HCT116 (cell line): ENCODE measurements at regions not wholly inside any gene's neighbourhood (a gene's known extent, or its start where the extent isn't known, plus 50 kb on each side); places are given as distances from the start of the nearest gene placed in this dataset.

Source experiments
- EZH2 ChIP-seq: fragments of 200-600 bp; sonication (generic); IDR thresholded peaks from 2 replicates; pipeline ENCODE4 v1.6.1; 2017; ENCODE audit warnings: antibody characterized with exemption, mixed run types
- EZH2phosphoT487 ChIP-seq: fragments of 200-600 bp; IDR thresholded peaks from 2 replicates; pipeline ENCODE4 v1.6.1; 2018; ENCODE audit warnings: antibody characterized with exemption, borderline replicate concordance
- POLR2AphosphoS5 ChIP-seq: IDR thresholded peaks from 2 replicates; pipeline ENCODE4 v1.6.1; 2011; ENCODE audit warnings: mild to moderate bottlenecking, low read depth, low read length, moderate library complexity
- RAD21 ChIP-seq: IDR thresholded peaks from 2 replicates; pipeline ENCODE4 v1.6.1; 2012; ENCODE audit warnings: low read depth, mild to moderate bottlenecking
- SRF ChIP-seq: IDR thresholded peaks from 2 replicates; pipeline ENCODE4 v1.6.1; 2012; ENCODE audit warnings: low read depth
- YY1 ChIP-seq: IDR thresholded peaks from 2 replicates; pipeline ENCODE4 v1.6.1; 2011; ENCODE audit warnings: low read length, low read depth, moderate library complexity, mild to moderate bottlenecking; ENCODE audit not compliant: insufficient replicate concordance; ENCODE audit errors: extremely low read depth
- ZNF274 ChIP-seq: fragments of 200-500 bp; sonication (Bioruptor generic); IDR thresholded peaks from 2 replicates; pipeline ENCODE4 v1.6.1; 2014; ENCODE audit warnings: mild to moderate bottlenecking, low read depth, low read length, inconsistent platforms
- TF ChIP-seq, protein P1 (sequence below), 3 experiments: fragments of 200-600 bp in 1 of 3; sonication (generic) in 1 of 3; IDR thresholded peaks in 2 of 3; conservative IDR thresholded peaks in 1 of 3; 2 replicates each; pipeline ENCODE4 v1.5.1; 2012 to 2017; ENCODE audit warnings: low read depth in 2 of 3, low read length in 2 of 3, antibody characterized with exemption in 1 of 3, borderline replicate concordance in 1 of 3, control low read depth in 1 of 3, mild to moderate bottlenecking in 1 of 3, mixed read lengths in 1 of 3, mixed run types in 1 of 3, moderate library complexity in 1 of 3; ENCODE audit not compliant: insufficient read depth in 1 of 3

DNA sequence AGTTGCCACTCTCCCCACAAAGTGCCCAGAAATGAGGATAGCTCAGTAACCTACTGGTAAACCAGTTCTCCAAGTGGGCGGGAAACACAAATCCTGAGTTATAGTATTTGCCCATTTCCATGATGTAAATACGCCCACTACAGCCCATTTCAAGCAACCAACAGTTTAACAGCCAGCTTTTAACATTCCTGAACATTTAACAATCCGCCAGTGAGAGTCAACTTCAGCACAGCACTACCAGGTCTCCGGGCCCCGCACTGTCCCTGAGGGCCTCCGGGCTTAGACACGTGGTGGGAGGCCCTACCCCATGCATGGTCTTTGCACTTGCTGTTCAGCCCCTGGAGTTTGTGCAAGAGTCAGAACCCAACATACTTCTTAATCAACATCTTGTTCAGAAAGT, 132.0 kb upstream of the CTTNBP2NL start:
- TF ChIP-seq, protein P1, sequence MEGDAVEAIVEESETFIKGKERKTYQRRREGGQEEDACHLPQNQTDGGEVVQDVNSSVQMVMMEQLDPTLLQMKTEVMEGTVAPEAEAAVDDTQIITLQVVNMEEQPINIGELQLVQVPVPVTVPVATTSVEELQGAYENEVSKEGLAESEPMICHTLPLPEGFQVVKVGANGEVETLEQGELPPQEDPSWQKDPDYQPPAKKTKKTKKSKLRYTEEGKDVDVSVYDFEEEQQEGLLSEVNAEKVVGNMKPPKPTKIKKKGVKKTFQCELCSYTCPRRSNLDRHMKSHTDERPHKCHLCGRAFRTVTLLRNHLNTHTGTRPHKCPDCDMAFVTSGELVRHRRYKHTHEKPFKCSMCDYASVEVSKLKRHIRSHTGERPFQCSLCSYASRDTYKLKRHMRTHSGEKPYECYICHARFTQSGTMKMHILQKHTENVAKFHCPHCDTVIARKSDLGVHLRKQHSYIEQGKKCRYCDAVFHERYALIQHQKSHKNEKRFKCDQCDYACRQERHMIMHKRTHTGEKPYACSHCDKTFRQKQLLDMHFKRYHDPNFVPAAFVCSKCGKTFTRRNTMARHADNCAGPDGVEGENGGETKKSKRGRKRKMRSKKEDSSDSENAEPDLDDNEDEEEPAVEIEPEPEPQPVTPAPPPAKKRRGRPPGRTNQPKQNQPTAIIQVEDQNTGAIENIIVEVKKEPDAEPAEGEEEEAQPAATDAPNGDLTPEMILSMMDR (IDR thresholded peaks at IDR 0.05 in 2 of 3, conservative IDR thresholded peaks at IDR 0.05 in 1 of 3; ENCODE audit: borderline replicate concordance in 1 of 3, insufficient read depth in 1 of 3, low read depth in 2 of 3, low read length in 2 of 3), result no peak
- TF ChIP-seq SRF, result no peak
- no peak for TF ChIP-seq EZH2phosphoT487
- peak; percentile 15; the same call in 1 of the 2 replicates for TF ChIP-seq RAD21
- TF ChIP-seq YY1, result no peak
- no peak for TF ChIP-seq EZH2
- TF ChIP-seq ZNF274, result no peak
- TF ChIP-seq POLR2AphosphoS5, result no peak
